NCI-H2107 treated with DMSO at 0.1 percent for 48 hours (cell line): ENCODE measurements at regions not wholly inside any gene's neighbourhood (a gene's known extent, or its start where the extent isn't known, plus 50 kb on each side); places are given as distances from the start of the nearest gene placed in this dataset.
A peak's percentile ranks its signal among the peaks of the same experiment; 100 is the strongest.
"Not testable (repeated sequence)": the region's sequence is repeated elsewhere in the genome, so short reads cannot be mapped to it uniquely, and the experiment has no call there.

Source experiments
- DNase-seq: peaks from one replicate; lab custom pipeline; 2025; ENCODE audit not compliant: unreplicated experiment; lab: John Stamatoyannopoulos, UW

- no peak for DNase-seq
Observed at GRCh38 chr6:19210849-19211590, 626.1 kb upstream of the ID4 start.

GRCh38 chr6:19214231-19214630, 622.9 kb upstream of the ID4 start:
- DNase-seq: no peak

- DNase-seq: no peak
Observed at GRCh38 chr6:19219931-19220330, 617.2 kb upstream of the ID4 start.

GRCh38 chr6:19231878-19232561, 605.1 kb upstream of the ID4 start:
- no peak for DNase-seq

- DNase-seq: no peak
Observed at GRCh38 chr6:19245656-19246055, 591.5 kb upstream of the ID4 start.

- not testable (repeated sequence) for DNase-seq
Observed at GRCh38 chr6:19247181-19247580, 590.0 kb upstream of the ID4 start.

GRCh38 chr6:19256123-19256522, 581.0 kb upstream of the ID4 start:
- DNase-seq: not testable (repeated sequence)

- DNase-seq: no peak
Observed at GRCh38 chr6:19261642-19262041, 575.5 kb upstream of the ID4 start.

GRCh38 chr6:19268117-19268516, 569.1 kb upstream of the ID4 start:
- no peak for DNase-seq

- DNase-seq: no peak
Observed at GRCh38 chr6:19268718-19269117, 568.5 kb upstream of the ID4 start.

GRCh38 chr6:19269341-19269898, 567.8 kb upstream of the ID4 start:
- no peak for DNase-seq

GRCh38 chr6:19270616-19271015, 566.6 kb upstream of the ID4 start:
- DNase-seq: no peak

- DNase-seq: no peak
Observed at GRCh38 chr6:19279273-19279684, 557.9 kb upstream of the ID4 start.

- DNase-seq: no peak
Observed at GRCh38 chr6:19287928-19288327, 549.2 kb upstream of the ID4 start.

- DNase-seq: no peak
Observed at GRCh38 chr6:19289457-19289856, 547.7 kb upstream of the ID4 start.

- peak; percentile 57 for DNase-seq
Observed at GRCh38 chr6:19297880-19298279, 539.3 kb upstream of the ID4 start.

- DNase-seq: no peak
Observed at GRCh38 chr6:19298421-19298820, 538.7 kb upstream of the ID4 start.

- no peak for DNase-seq
Observed at GRCh38 chr6:19299129-19299528, 538.0 kb upstream of the ID4 start.

- peak; percentile 82 for DNase-seq
Observed at GRCh38 chr6:19301980-19302379, 535.2 kb upstream of the ID4 start.

- DNase-seq: peak; percentile 78
Observed at GRCh38 chr6:19303383-19303782, 533.8 kb upstream of the ID4 start.

- DNase-seq: no peak
Observed at GRCh38 chr6:19309661-19310060, 527.5 kb upstream of the ID4 start.

GRCh38 chr6:19311786-19312185, 525.4 kb upstream of the ID4 start:
- DNase-seq: peak; percentile 29
